Panc1 (cell line): ENCODE measurements at regions not wholly inside any gene's neighbourhood (a gene's known extent, or its start where the extent isn't known, plus 50 kb on each side); places are given as distances from the start of the nearest gene placed in this dataset.

ENCODE experiments used
- ATAC-seq: fragments of 200-7000 bp; cut with Tn5 transposase; 2 replicates; pipeline ENCODE4 v1.9.1; 2020; ENCODE audit warnings: mild to moderate bottlenecking, moderate library complexity
- BruUV-seq: library from RNA; stranded (reverse); fragments of 400-500 nt; replicated peaks from 2 replicates; lab custom pipeline; 2021; lab: Mats Ljungman, UMichigan
- CTCF ChIA-PET: fragments of 300-600 bp; sonication (Branson Sonifier 250); formaldehyde crosslinking; loops from one replicate; lab custom pipeline; 2022; ENCODE audit warnings: antibody characterized with exemption; lab: Charles Lee
- POLR2A ChIA-PET: fragments of 300-600 bp; sonication (Branson Sonifier 250); formaldehyde crosslinking; loops from one replicate; lab custom pipeline; 2022; ENCODE audit warnings: antibody characterized with exemption; lab: Charles Lee
- DNase-seq: peaks from one replicate; pipeline ENCODE4 v3.0.0-alpha.2; 2010; ENCODE audit warnings: low read depth, low spot score
- H3K27ac ChIP-seq: 2 replicates; pipeline ENCODE4 v1.5.1; 2011; ENCODE audit warnings: mild to moderate bottlenecking, low read length, inconsistent platforms
- H3K27me3 ChIP-seq: fragments of 200-500 bp; sonication (Bioruptor generic); 2 replicates; pipeline ENCODE4 v1.6.0; 2014; ENCODE audit warnings: low read length, inconsistent platforms; ENCODE audit not compliant: control insufficient read depth, insufficient read depth
- H3K36me3 ChIP-seq: fragments of 200-500 bp; sonication (Bioruptor generic); 2 replicates; pipeline ENCODE4 v1.5.1; 2014; ENCODE audit warnings: inconsistent platforms, mild to moderate bottlenecking, low read length, moderate library complexity; ENCODE audit not compliant: control insufficient read depth, insufficient read depth
- H3K4me1 ChIP-seq: 2 replicates; pipeline ENCODE4 v1.5.1; 2011; ENCODE audit warnings: inconsistent platforms, mild to moderate bottlenecking, low read length, moderate library complexity; ENCODE audit not compliant: control insufficient read depth, insufficient read depth
- H3K4me3 ChIP-seq, 2 experiments: 2 replicates each; pipeline ENCODE4 v1.5.1; 2011 to 2012; ENCODE audit warnings: low read depth in 2 of 2, low read length in 2 of 2, mild to moderate bottlenecking in 2 of 2, inconsistent platforms in 1 of 2, moderate library complexity in 1 of 2
- H3K9me3 ChIP-seq: fragments of 200-500 bp; sonication (Bioruptor generic); 2 replicates; pipeline ENCODE4 v1.5.1; 2014; ENCODE audit warnings: low read depth, mild to moderate bottlenecking, inconsistent platforms, low read length, moderate library complexity; ENCODE audit not compliant: control insufficient read depth, insufficient read depth
- CTCF ChIP-seq: fragments of 450-650 bp; IDR thresholded peaks from 2 replicates; pipeline ENCODE4 v1.5.1; 2017; ENCODE audit warnings: mild to moderate bottlenecking
- POLR2AphosphoS5 ChIP-seq: IDR thresholded peaks from 2 replicates; pipeline ENCODE4 v1.6.1; 2012; ENCODE audit warnings: mild to moderate bottlenecking, low read depth, low read length, moderate library complexity
- REST ChIP-seq, 2 experiments: IDR thresholded peaks; 2 replicates each; pipeline ENCODE4 v1.6.1; 2011 to 2012; ENCODE audit warnings: low read depth in 2 of 2, control low read depth in 1 of 2, low read length in 1 of 2, mild to moderate bottlenecking in 1 of 2, moderate library complexity in 1 of 2; ENCODE audit not compliant: insufficient read depth in 1 of 2
- SIN3A ChIP-seq: IDR thresholded peaks from 2 replicates; pipeline ENCODE4 v1.6.1; 2012; ENCODE audit warnings: low read depth, mild to moderate bottlenecking, low read length, moderate library complexity, borderline replicate concordance; ENCODE audit not compliant: insufficient read depth
- TCF7L2 ChIP-seq: IDR thresholded peaks from 2 replicates; pipeline ENCODE4 v1.6.1; 2011; ENCODE audit warnings: mild to moderate bottlenecking, low read depth, low read length, inconsistent platforms
- in situ Hi-C: cut with HindIII; loops from 2 replicates; pipeline ENCODE4 v1.10.0; 2016; ENCODE audit warnings: low sequenced_read_pairs, low pct_unique_long_range_greater_than_20kb
- intact Hi-C: fragments of 100-400 bp; cut with micrococcal nuclease; formaldehyde crosslinking; loops from one replicate; pipeline ENCODE4 v1.10.0; 2022; ENCODE audit not compliant: unreplicated experiment

- in situ Hi-C loops (no loop called here), intact Hi-C loops (no loop called here)
- BruUV-seq: no TSS peak
- Histone ChIP-seq H3K4me1 (no peaks in the 10 kb centered on the region), H3K36me3 (no peaks in the 10 kb centered on the region), H3K27me3 (no peaks in the 10 kb centered on the region), H3K4me3 (no peak overlapping the region), H3K27ac (no peak overlapping the region), H3K9me3 (no peaks in the 10 kb centered on the region)
- ATAC-seq: no peak
- ChIA-PET POLR2A (no interaction called here), CTCF (no interaction called here)
- TF ChIP-seq TCF7L2: no peak
- TF ChIP-seq POLR2AphosphoS5: no peak
- DNase-seq: no peak
These were observed 105.4 kb upstream of the BET1 start for GRCh38 chr7:94109556-94109955.

- no peaks in the 10 kb centered on the region for H3K9me3 ChIP-seq
- no peak overlapping the region for H3K4me3 ChIP-seq
- ChIA-PET POLR2A (no interaction called here), CTCF (no interaction called here)
- no peak for TF ChIP-seq TCF7L2
- TF ChIP-seq REST (IDR thresholded peaks at IDR 0.05; ENCODE audit: insufficient read depth in 1 of 2, low read depth in 2 of 2, low read length in 1 of 2): no peak
- no peak for TF ChIP-seq POLR2AphosphoS5
- TF ChIP-seq SIN3A: no peak
- no peak for TF ChIP-seq CTCF
- DNase-seq (no peak), ATAC-seq (no peak)
- in situ Hi-C loops: no loop called here
- intact Hi-C loops: no loop called here
- H3K36me3 ChIP-seq: no peaks in the 10 kb centered on the region
- H3K27me3 ChIP-seq: no peaks in the 10 kb centered on the region
- H3K27ac ChIP-seq: no peak overlapping the region
- no TSS peak for BruUV-seq
- H3K4me1 ChIP-seq: no peaks in the 10 kb centered on the region
These were observed 106.9 kb upstream of the BET1 start for GRCh38 chr7:94111009-94111408.

- no peak for ATAC-seq
- Histone ChIP-seq H3K9me3 (no peaks in the 10 kb centered on the region), H3K27me3 (no peaks in the 10 kb centered on the region), H3K4me3 (no peak overlapping the region), H3K4me1 (no peaks in the 10 kb centered on the region), H3K27ac (no peak overlapping the region), H3K36me3 (no peaks in the 10 kb centered on the region)
- ChIA-PET POLR2A (no interaction called here), CTCF (no interaction called here)
- in situ Hi-C loops (no loop called here), intact Hi-C loops (no loop called here)
- no peak for DNase-seq
- BruUV-seq: no TSS peak
- TF ChIP-seq REST (IDR thresholded peaks at IDR 0.05; ENCODE audit: insufficient read depth in 1 of 2, low read depth in 2 of 2, low read length in 1 of 2) (no peak), POLR2AphosphoS5 (no peak), CTCF (no peak), TCF7L2 (no peak), SIN3A (no peak)
These were observed 111.2 kb upstream of the BET1 start for GRCh38 chr7:94115316-94115715.
